Central memory CD8-positive, alpha-beta T cell (primary cell): ENCODE measurements at regions not wholly inside any gene's neighbourhood (a gene's known extent, or its start where the extent isn't known, plus 50 kb on each side); places are given as distances from the start of the nearest gene placed in this dataset.

Experiments used
- ATAC-seq: fragments of 150-1000 bp; cut with Tn5 transposase; replicated peaks from 2 replicates; pipeline ENCODE4 v1.10.0; 2022; ENCODE audit warnings: mild to moderate bottlenecking, moderate FRiP score, moderate number of reproducible peaks; ENCODE audit not compliant: poor library complexity, severe bottlenecking; ENCODE audit errors: extremely low read depth
- DNase-seq, 2 donors: peaks; one replicate each; pipeline ENCODE4 v3.0.0; 2021; ENCODE audit warnings: low spot score in 2 of 2
- H3K27ac Mint-ChIP-seq: one replicate; pipeline ENCODE4 v1.8.0; 2022; ENCODE audit warnings: low read depth, mild to moderate bottlenecking, moderate library complexity, mixed read lengths
- H3K27me3 Mint-ChIP-seq: one replicate; pipeline ENCODE4 v1.8.0; 2022; ENCODE audit warnings: mixed read lengths
- H3K36me3 Mint-ChIP-seq: one replicate; pipeline ENCODE4 v1.8.0; 2022; ENCODE audit warnings: mild to moderate bottlenecking, moderate library complexity, mixed read lengths; ENCODE audit not compliant: insufficient read depth
- H3K4me1 Mint-ChIP-seq: one replicate; pipeline ENCODE4 v1.8.0; 2022; ENCODE audit warnings: mixed read lengths
- H3K4me3 Mint-ChIP-seq: one replicate; pipeline ENCODE4 v1.8.0; 2022; ENCODE audit warnings: mild to moderate bottlenecking, moderate library complexity, mixed read lengths
- H3K9me3 Mint-ChIP-seq: one replicate; pipeline ENCODE4 v1.8.0; 2022; ENCODE audit warnings: mixed read lengths

DNA sequence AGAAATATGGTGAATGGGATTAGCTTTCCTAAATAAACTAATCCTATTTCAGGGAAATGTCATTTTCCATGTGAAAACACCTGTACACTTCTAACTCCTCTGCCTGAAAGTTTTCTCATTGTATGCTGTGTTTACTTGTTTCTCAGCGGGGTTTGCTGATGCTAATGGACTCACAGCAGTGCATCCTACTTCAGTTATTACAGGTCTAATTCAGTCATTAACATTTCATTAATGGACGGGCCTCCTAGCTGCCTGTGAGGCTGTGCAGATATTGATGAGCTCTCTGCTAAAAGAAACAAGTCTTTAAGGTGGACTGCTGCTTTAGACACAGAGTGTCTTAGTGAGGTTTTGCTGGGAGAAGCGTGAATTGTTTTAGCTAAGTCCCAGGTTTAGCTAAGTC is 1342.0 kb upstream of the ZEB2 start:
- Mint-ChIP-seq H3K27me3 (no peaks in the 10 kb centered on the region), H3K36me3 (no peaks in the 10 kb centered on the region), H3K27ac (no peak overlapping the region), H3K4me1 (no peaks in the 10 kb centered on the region), H3K4me3 (no peak overlapping the region), H3K9me3 (peaks cover 12% of the 10 kb centered on the region)
- ATAC-seq (no peak), DNase-seq (no peak)

DNA sequence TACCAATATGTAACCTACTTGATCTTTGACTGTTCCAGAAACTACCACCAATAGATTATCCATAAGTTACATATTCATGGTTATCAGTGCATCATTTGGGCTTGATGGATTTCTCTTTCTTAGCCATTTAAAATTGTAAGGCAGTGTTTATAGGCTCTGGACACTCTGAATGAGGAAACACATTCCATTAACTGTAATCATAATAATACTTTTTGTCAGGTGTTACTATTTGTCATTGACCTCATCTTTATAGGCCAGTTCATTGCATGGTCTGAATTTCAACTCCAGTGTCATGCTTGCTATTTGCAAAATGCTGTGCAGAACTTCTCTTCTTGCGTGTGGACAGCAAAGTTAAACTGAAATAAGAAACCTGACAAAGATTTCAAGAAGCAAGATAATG is 1340.2 kb upstream of the ZEB2 start:
- Mint-ChIP-seq H3K36me3 (no peaks in the 10 kb centered on the region), H3K4me3 (no peak overlapping the region), H3K27me3 (no peaks in the 10 kb centered on the region), H3K4me1 (no peaks in the 10 kb centered on the region), H3K27ac (no peak overlapping the region), H3K9me3 (peaks cover 19% of the 10 kb centered on the region)
- DNase-seq = no peak
- no peak for ATAC-seq

DNA sequence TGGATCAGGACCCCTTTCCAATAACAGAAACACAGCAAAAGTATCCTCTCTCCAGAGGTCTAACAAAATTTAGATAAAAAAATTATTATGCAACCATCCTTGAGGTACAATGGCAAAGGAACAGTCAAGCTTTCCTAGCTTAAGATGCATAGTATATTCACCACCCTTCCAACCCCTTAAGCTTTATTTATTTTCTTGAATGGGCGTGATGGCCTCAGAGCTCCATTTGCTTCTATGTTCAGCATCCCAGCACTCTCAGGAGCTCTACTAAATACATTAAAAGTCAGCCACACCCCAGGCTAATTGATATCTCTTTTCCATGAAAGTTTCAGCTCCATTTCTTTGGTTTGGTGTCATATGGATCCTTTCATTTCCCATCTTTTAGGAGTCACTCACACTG is 1335.2 kb upstream of the ZEB2 start:
- H3K4me1 Mint-ChIP-seq = no peaks in the 10 kb centered on the region
- no peak overlapping the region for H3K4me3 Mint-ChIP-seq
- H3K27me3 Mint-ChIP-seq = no peaks in the 10 kb centered on the region
- no peak overlapping the region for H3K27ac Mint-ChIP-seq
- no peak for ATAC-seq
- H3K36me3 Mint-ChIP-seq = no peaks in the 10 kb centered on the region
- DNase-seq = no peak
- H3K9me3 Mint-ChIP-seq = peaks cover 20% of the 10 kb centered on the region

DNA sequence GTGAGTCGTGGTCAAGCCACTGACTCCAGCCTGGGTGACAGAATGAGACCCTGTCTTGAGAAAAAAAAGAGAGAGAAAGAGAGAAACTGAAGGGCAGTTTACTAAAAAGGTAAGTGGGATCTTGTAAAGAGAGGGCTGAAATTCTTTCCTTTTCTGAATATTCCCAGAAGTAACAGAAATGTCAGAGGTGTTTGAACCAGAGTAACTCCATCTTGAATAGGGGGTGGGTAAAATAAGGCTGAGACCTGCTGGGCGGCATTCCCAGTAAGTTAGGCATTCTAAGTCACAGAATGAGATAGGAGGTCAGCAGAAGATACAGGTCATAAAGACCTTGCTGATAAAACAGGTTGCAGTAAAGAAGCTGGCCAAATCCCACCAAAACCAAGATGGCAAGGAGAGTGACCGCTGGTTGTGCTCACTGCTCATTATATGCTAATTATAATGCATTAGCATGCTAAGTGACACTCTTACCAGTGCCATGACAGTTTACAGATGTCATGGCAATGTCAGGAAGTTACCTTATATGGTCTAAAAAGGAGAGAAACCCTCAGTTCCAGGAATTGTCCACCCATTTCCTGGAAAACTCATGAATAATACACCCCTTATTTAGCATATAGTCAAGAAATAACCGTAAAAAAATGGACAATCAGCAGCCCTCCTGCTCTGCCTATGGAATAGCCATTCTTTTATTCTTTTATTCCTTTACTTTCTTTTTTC is 1334.3 kb upstream of the ZEB2 start:
- DNase-seq (no peak), ATAC-seq (no peak)
- H3K27ac Mint-ChIP-seq = no peak overlapping the region
- no peaks in the 10 kb centered on the region for H3K4me1 Mint-ChIP-seq
- no peak overlapping the region for H3K4me3 Mint-ChIP-seq
- H3K36me3 Mint-ChIP-seq = no peaks in the 10 kb centered on the region
- no peaks in the 10 kb centered on the region for H3K27me3 Mint-ChIP-seq
- peaks cover 20% of the 10 kb centered on the region for H3K9me3 Mint-ChIP-seq

DNA sequence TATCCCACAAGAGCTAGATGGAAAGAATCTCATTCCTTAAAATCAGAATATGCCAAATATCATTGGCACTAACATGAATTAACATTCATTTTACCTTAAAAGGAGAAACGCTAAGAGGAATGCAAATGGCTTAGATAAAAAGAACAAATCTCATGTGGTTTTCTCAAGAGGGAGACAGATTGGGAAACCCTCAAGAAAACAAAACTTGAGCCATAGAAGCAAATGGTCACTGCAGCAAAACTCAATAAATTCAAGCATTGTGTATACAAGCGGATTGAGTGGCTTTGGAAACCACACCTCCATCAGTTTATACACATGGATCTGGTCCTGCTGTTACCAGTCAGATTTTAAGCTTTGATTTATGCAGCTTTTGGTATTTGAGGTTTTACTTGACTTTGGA is 1331.8 kb upstream of the ZEB2 start:
- Mint-ChIP-seq H3K9me3 (peaks cover 15% of the 10 kb centered on the region), H3K36me3 (no peaks in the 10 kb centered on the region), H3K4me1 (no peaks in the 10 kb centered on the region), H3K4me3 (no peak overlapping the region), H3K27me3 (no peaks in the 10 kb centered on the region), H3K27ac (no peak overlapping the region)
- ATAC-seq (no peak), DNase-seq (no peak)

DNA sequence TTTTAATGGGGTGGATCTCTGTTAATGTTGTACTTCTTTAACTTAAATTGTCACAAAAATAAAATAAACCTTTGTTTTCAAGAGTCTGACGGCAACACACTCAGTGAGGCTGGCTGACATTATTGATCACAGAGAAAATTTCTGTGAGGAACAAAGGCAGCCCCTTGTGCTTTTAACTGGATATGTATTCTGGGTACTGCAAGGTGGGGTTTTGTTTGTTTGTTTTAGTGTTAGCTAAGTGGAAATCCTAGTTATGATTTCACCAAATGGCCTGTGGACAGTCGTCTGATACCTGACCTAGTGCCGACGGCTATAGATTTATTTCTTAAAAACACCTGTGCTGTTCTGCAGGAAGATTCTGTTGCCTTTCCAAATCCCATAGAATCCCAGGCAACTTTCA is 1329.5 kb upstream of the ZEB2 start:
- Mint-ChIP-seq H3K36me3 (no peaks in the 10 kb centered on the region), H3K4me1 (no peaks in the 10 kb centered on the region), H3K4me3 (no peak overlapping the region), H3K27ac (no peak overlapping the region), H3K9me3 (peaks cover 4% of the 10 kb centered on the region), H3K27me3 (no peaks in the 10 kb centered on the region)
- DNase-seq = no peak
- ATAC-seq = no peak

DNA sequence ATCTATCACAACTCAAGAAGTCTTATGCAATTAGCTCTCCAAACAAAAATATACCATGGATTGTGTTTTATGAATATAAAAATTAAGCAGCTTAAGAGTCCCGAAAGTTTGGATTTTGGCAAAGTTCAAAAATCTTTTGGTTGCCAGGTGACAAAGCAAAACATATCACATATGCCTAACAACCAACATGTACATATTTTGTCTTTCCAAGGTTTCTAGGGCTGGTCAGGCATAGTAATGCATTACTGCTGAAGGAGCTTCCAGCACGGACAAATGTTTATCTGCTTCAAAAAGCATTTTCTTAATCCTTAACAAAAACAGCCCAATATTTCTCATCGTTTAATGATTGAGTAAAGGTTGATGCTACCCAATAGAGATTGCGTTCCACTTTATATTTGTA is 1327.1 kb upstream of the ZEB2 start:
- H3K27me3 Mint-ChIP-seq = no peaks in the 10 kb centered on the region
- DNase-seq (no peak), ATAC-seq (no peak)
- H3K27ac Mint-ChIP-seq = no peak overlapping the region
- H3K4me1 Mint-ChIP-seq = no peaks in the 10 kb centered on the region
- H3K9me3 Mint-ChIP-seq = peaks cover 4% of the 10 kb centered on the region
- no peaks in the 10 kb centered on the region for H3K36me3 Mint-ChIP-seq
- no peak overlapping the region for H3K4me3 Mint-ChIP-seq

DNA sequence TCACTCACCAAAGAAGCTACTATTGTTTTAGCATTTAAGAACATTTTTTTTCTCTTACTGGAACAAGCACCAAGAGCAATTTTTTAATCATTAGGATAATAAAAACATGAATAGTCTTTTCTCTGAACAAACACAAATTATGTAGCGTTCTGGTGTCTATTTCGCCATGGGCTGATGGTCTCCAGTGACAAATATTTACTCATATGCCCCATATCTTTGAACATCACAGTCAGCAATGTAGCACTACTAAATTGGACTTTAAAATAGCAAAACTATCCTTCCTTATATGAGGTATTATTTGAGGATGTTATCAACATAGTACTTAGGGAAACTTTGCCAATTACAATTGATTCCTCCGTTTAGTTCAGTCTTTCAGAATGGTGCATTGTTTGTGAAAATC is 1326.0 kb upstream of the ZEB2 start:
- H3K4me3 Mint-ChIP-seq = no peak overlapping the region
- DNase-seq (no peak), ATAC-seq (no peak)
- no peaks in the 10 kb centered on the region for H3K4me1 Mint-ChIP-seq
- H3K9me3 Mint-ChIP-seq = no peaks in the 10 kb centered on the region
- H3K27ac Mint-ChIP-seq = no peak overlapping the region
- H3K36me3 Mint-ChIP-seq = no peaks in the 10 kb centered on the region
- H3K27me3 Mint-ChIP-seq = no peaks in the 10 kb centered on the region

DNA sequence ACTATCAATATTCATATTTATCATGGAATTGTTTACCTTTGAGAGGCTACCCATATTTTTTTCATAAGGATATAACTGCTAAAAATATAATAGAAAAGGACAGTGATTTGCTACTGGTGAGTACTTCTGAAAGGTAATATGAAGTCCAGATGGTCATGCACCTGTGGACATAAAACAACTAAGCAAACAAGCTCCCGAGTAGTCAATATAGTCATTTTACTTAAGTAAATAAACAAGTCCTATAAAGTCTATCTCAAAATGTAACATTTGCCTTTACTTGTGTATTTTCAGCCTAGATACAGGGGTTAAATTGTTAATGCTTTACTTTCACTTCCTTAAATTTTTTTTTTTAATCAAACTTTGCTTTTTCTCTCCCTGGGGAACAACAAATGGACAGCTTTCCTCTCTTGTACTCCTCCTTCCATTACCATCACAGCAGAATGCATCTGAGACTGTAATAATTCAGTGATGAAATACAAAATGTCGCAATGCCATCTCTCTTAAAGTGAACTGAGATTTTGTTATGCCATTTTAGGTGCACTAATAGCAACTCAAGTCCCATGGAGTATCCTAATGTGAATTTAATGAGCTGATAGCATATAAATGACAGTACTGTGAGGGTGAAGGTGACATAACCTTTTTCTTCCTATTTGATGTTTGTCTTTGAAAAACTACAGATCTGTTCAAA is 1325.4 kb upstream of the ZEB2 start:
- Mint-ChIP-seq H3K27me3 (no peaks in the 10 kb centered on the region), H3K9me3 (no peaks in the 10 kb centered on the region), H3K4me1 (no peaks in the 10 kb centered on the region), H3K27ac (no peak overlapping the region), H3K36me3 (no peaks in the 10 kb centered on the region), H3K4me3 (no peak overlapping the region)
- DNase-seq (no peak), ATAC-seq (no peak)

DNA sequence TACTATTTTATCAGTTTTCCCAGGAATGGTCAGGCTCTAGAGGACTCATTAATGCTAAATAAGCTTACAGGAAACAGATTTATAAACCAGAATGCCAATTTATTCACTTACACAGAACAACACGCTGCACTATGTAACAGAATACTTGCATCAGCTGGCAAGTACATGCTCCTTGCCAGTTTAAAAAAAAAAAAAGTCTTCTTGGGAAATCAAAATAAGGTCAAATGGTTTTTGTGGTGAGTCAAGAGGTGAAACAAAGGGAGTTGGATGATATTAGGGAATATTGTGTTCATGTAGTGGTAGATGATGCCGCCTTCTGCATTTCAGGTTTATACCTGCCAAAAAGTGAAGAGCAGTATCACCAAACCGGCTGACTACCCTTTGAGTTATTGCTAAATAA is 1322.1 kb upstream of the ZEB2 start:
- Mint-ChIP-seq H3K4me1 (no peaks in the 10 kb centered on the region), H3K4me3 (no peak overlapping the region), H3K27ac (no peak overlapping the region), H3K36me3 (no peaks in the 10 kb centered on the region), H3K27me3 (no peaks in the 10 kb centered on the region), H3K9me3 (no peaks in the 10 kb centered on the region)
- DNase-seq (no peak), ATAC-seq (no peak)

DNA sequence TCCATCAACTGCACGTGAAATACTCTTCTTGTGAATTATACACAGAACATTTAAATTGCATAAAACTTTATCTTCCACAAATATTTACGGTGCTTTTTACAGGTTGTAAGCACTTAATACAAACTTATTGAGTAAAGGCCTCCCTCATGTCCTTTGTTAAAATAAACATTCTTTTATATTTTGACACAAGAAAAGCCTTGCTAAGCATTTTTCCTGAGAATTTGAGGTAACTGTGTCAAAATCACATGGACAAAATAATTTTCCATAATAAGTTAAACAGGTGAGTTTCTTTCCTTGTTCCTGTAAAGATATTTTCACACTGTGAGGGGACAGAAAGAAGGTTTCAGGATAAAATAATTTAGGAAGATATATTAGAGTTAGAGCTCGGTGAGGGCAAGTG is 1317.1 kb upstream of the ZEB2 start:
- ATAC-seq = no peak
- no peaks in the 10 kb centered on the region for H3K4me1 Mint-ChIP-seq
- no peak overlapping the region for H3K4me3 Mint-ChIP-seq
- H3K27me3 Mint-ChIP-seq = no peaks in the 10 kb centered on the region
- no peak for DNase-seq
- no peaks in the 10 kb centered on the region for H3K9me3 Mint-ChIP-seq
- no peaks in the 10 kb centered on the region for H3K36me3 Mint-ChIP-seq
- H3K27ac Mint-ChIP-seq = no peak overlapping the region

DNA sequence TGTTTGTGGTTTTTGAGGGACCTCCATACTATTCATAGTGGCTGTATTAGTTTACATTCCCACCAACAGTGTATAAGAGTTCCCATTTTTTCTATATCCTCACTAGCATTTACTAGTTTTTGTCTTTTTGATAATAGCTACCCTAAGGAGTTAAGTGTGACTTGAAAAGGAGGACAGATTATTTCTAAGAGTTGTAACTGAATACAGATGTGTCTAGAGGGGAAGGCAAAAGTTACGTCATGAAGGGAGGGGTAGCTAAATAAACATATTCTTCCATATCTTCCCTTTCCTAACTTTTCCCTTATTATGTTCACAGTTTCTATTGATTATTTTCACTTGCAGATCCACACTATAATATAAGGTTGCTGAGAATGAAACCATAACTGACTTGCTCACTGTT is 1315.7 kb upstream of the ZEB2 start:
- H3K27ac Mint-ChIP-seq = no peak overlapping the region
- no peaks in the 10 kb centered on the region for H3K27me3 Mint-ChIP-seq
- H3K4me1 Mint-ChIP-seq = no peaks in the 10 kb centered on the region
- ATAC-seq (no peak), DNase-seq (no peak)
- no peaks in the 10 kb centered on the region for H3K9me3 Mint-ChIP-seq
- H3K36me3 Mint-ChIP-seq = no peaks in the 10 kb centered on the region
- H3K4me3 Mint-ChIP-seq = no peak overlapping the region

DNA sequence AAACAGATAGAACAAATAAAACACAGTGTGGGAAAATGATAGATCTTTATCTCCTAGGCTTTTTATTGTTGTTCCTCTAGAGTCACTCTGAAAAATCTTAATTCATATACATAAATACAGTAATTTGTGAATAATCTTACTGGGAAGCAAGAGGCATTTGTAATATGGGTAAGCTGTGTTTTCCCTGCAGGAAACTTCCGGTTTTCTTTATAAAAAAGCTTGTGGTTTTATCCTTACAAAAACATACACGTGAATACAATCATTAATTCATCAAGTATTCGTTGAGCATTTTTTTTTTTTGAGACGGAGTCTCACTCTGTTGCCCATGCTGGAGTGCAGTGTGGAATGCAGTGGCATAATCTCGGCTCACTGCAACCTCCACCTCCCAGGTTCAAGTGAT is 1312.8 kb upstream of the ZEB2 start:
- Mint-ChIP-seq H3K36me3 (no peaks in the 10 kb centered on the region), H3K4me3 (no peak overlapping the region), H3K4me1 (no peaks in the 10 kb centered on the region), H3K27me3 (no peaks in the 10 kb centered on the region), H3K27ac (no peak overlapping the region), H3K9me3 (no peaks in the 10 kb centered on the region)
- ATAC-seq (no peak), DNase-seq (no peak)
